NOMO-1 treated with dmso at 0.1 percent for 144 hours (cell line): ENCODE measurements at regions not wholly inside any gene's neighbourhood (a gene's known extent, or its start where the extent isn't known, plus 50 kb on each side); places are given as distances from the start of the nearest gene placed in this dataset.
"Not testable (repeated sequence)": the region's sequence is repeated elsewhere in the genome, so short reads cannot be mapped to it uniquely, and the experiment has no call there.

ENCODE experiments used
- DNase-seq: peaks from one replicate; lab custom pipeline; 2025; ENCODE audit not compliant: unreplicated experiment; lab: John Stamatoyannopoulos, UW

DNA sequence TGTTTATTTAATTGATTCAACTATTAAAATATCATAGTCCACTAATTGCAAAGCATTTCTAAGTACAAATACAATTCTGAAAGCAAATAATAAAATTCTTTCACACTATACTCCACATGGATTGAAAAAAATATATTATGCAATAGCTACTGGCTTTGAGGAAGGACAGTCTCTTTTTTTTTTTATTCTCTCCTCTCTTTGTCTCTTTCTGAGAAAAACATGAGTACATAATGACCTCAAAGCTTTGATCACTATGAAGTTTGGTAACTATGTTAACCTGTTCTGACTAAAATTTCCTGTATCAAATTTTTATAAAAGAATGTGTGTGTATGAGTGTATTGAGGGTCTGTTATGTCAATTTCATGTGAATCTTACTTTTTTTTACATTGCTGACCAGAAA lies 96.2 kb downstream of the RGS2 start:
- no peak for DNase-seq

DNA sequence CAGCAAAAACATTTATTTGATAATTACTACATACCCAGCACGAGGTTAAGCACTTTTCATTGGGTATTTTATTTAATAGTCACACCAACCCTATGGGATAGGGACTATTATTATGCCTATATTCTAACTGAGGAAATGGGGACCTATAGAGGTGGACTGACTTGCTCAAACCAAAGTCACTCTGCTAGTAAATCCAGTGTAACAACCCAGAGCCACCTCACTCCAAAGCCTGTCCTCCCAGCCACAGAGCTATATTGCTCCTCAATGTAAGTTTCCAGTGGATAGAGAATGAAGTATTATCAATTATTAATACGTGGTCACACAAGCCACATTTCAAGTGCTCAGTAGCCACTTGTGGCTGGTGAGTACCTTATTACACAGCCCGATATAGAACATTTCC lies 97.5 kb downstream of the RGS2 start:
- DNase-seq: no peak

DNA sequence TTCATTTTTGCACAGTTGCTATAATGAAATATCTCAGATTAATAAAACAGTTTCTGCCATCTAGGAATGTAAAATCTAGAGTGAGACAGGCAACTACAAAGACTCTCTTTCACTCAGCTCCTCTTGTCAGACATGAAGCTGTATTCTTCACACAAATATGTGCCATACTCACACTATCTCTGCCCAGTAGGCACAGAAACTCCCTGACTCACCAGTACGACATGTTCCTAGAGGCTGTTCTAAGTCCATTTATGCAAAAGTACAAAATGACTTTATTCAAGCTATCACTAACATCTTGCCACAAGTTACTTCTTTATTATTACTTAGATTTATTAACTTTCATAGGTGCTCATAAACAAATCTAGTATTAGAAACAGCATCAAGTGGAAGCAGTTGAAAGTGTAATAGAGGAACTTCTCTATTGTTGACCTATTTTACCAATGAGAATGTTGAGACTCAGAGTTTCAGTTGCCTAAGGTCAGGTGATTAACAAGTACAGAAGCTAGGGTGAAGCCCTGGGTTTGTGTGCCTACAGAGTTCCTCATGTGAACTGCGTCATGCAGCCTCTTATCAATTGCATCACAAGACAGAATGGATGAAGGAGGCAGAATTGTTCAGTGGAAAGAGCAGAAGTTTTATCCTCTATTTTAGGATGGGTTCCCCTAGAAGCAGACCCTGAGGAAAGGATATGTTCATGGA lies 98.9 kb downstream of the RGS2 start:
- peak; percentile 29 for DNase-seq

DNA sequence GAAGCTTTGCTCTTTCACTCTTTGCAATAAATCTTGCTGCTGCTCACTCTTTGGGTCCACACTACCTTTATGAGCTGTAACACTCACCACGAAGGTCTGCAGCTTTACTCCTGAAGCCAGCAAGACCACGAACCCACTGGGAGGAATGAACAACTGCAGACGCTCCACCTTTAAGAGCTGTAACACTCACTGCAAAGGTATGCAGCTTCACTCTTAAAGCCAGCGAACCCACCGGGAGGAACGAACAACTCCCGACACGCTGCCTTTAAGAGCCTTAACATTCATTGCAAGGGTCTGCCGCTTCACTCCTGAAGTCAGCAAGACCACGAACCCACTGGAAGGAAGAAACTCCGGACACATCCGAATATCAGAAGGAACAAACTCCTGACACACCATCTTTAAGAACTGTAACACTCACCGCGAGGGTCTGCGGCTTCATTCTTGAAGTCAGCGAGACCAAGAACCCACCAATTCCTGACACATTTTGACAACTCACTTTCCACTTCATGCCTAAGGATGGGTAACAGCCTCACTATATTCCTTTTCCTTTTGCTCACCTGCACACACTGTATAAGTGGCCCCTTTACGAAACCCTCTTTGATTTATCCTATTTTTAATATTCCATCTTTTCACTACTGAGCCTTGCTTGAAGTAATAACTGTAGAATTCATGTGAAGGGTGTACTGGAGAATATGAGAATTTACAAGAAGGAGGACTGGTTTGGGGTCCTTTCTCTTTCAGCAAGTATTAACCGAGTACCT lies 103.2 kb downstream of the RGS2 start:
- DNase-seq: not testable (repeated sequence)

DNA sequence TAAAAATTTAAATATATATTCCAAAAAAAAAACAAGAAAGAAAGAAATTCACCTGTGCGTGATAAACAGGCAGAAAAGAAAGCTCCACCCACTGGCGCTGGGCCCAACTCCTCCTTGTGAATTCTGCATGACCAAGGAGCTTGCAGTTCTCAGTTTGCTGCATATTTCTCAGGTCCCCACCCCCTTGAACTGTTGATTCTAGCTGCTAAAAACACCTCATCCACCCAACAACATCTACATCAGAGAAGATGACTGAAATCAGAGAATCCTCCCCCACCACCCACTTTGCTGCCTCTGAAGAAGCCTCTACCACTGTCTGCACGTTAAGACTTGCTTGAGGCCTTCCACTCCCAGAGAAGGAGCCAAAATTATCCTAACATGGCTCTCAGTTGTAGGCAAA lies 104.8 kb downstream of the RGS2 start:
- no peak for DNase-seq

DNA sequence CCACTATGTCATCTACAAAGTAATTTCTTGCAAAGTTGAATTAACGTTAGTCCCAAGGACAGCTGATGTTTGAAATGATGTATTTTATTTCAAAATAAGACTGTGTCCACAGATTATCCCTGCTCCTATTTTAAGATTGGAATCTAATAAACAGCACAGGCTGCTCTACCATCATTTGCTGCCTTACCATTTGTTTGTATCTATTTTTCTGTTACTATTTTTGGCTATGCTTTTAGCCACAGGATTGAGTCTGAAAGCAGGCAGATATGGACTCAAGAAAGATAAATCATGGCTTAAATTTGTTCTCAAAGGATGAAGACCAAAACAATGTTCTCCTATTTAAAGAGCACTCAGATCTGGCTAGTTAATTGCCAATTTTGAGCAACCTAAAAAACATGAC lies 105.3 kb downstream of the RGS2 start:
- no peak for DNase-seq

DNA sequence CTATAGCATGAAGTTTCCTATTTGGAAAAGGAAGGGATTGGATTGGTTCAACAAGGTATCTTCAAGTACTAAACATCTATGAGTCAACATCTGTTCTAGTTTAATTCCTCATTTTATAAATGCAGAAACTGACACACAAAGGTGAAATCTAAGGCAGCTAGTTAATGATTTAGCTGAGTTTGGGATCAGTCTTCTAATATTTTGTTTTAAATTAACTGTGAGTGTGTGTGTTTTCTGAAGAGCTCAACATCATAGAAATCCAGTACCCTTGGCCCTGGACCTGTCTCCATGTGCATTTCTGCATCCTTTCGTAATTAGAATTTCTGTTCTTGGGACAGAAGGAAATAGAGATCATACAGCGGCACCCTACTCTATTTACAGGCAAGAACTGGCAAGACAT lies 105.9 kb downstream of the RGS2 start:
- no peak for DNase-seq

DNA sequence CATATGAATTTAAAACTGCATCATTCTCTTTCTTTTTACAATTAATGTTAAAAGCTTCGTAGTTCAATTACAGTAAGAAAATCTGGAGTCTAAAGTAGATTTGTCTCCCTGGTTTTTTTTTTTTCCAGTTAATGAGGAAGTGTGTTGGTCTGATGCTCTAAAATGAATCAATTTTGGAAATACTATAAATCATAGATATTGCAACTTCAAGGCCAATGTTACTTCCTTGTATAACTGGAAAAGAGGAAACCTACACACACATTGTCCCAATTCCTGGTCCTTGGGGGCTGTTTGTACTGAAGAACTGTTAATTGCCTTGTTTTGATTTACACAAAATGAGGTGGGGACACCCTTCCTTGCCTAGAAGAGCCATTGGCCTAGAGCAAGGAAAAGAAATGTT lies 107.2 kb downstream of the RGS2 start:
- DNase-seq: no peak

DNA sequence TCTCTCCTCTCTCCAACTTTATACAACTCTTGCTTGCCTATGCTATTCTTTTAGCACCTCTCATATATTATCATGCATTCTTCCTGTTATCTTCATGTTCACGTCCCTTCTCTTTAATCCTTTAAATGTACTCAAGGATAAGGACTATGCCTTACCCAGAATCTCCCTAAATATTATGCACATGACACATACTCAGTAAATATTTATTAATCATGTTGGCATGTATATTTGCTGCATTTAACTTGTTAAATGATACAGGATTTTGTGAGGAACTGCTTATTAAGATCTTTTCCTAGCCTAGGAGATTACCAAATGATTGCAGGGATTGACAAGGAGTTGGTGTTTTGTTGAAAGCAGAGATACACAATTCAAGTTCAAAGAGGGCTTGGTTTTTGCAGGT lies 109.4 kb downstream of the RGS2 start:
- no peak for DNase-seq

DNA sequence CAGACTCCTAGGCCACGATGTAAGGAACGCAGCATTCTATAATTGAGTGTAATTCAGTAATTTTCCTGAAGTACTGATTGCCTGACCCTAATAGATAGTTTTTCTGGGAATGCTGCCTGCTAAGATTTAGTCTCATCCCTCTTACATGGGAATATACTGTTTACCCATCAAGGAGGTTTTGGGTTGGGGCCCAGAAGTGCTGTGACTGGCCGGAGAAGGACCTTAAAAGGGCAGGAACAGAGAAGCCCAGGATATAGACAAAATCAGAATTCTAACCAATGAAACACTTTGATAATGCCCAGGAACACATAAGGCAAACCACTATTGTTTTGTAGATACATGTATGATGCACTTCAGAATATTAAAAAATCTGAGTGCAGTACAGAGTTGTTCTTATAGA lies 111.6 kb downstream of the RGS2 start:
- no peak for DNase-seq

DNA sequence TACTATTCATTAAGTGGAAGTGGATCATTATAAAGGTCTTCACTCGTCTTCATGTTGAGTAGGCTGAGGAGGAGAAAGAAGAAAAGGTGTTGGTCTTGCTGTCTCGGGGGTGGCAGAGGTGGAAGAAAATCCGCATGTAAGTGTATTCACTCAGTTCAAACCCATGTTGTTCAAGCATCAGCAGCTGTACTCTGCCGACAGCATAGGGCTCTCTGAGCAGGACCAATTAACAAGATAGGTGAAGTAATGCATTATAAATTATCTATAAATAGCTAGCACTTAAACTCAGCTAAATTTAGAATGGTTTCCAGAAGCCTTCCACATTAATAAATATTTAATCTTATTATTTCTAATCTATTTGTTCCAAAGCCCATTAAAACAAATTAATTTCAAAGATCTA lies 116.8 kb downstream of the RGS2 start:
- DNase-seq: no peak

DNA sequence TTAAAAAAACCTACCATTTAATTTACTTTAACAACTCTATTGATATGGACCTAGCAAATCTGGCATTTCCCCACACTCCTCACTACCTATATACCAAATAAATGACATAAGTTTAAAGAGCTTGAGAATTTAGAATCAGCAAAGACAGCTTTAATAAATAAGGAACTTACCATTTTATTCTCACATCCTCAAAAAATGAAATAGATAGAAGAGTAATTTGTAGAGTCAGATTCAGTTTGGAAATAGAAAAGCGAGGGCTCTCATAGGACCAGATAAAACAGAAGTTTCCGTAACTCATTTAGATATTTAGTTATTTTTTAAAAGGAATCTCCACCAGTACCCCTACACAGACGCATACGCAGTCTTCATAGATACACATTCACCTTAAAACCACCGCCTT lies 117.9 kb downstream of the RGS2 start:
- no peak for DNase-seq

DNA sequence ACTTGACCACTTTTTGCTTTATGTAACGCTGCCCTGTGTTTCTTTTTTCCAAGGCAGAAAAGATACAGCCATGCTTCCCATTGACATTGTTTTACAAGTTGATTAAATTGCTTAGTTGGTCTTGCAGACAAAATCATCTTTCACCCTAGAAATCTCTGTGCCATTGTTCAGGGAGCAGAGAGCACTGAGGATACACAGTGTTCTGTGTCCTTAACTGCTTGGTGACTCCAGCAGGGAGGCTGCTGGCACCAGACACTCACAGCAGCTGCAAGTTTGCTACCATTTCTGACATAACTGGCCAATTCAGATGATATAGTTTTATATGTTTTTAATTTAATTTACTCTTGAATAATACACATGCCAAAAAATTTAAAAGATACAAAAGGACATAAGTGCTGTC lies 118.7 kb downstream of the RGS2 start:
- no peak for DNase-seq

DNA sequence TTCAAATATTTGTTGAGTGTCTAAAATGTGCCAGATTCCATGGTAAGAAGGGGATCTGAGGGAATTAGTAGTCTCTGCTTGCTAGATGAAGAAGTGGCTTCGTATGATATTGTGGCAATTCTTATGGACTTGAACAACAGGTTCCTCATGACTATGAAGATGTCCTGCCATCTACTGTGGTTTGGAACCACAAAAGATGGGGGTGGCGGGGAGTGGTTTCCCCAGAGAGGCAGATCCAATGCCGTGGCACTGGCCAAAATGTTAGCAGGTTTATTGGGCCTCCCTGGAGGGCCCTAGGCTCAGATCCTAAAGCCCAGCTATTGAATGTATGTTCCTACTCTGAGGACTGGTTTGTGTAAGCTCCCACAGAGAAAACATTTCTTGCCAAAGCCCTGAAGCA lies 120.8 kb downstream of the RGS2 start:
- DNase-seq: no peak

DNA sequence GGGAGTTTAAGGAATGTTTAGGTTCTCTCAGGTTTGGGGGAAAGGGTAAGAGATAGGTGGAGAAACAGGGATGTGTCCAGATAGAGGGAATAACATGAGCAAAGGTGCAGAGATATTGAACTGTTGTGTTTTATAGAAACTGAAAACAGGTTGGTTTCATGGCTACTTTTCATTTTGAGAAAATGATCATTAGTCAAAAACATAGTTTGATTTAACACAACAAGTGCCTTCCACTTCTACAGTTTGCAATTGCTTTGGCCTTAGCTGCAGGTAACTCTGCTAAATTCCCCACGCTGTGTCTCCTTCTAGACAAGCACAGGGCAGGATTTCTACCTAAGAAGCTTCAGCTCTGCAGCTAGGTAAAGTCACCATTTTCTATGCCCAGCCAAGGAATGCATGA lies 124.9 kb downstream of the RGS2 start:
- no peak for DNase-seq

DNA sequence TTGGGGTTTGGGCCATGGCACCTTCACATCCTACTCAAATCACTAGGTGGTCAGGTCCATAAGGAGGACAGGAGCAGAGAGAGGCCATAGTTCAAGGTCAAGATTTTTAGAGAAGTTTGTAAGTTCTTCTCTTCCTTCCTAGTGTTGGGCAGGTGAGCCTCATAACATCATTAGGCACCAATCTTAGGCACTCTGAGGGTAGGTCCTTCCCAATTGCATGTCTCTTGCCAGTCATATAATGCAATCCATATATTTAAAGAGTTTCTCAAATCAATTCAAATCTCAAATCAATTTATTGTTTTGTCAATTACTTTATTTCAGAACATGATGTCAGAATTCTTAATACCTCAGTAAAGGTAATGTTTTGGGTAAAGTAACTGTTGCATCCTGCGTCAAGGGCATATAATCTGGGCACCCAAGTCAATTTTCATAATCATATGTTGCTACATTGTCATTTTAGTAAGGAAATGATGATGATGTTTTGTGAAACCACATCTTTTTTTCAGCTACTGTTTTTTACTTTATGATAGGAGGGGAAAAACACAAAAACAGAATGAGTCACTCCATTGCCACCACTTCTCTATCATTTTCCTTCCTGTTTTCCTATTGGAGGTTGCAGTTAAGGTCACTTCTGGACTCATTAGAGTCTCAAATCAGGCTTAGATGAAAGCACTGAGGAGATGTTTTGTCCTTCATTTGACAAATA lies 122.7 kb downstream of the UCHL5 start:
- peak; percentile 73 for DNase-seq

DNA sequence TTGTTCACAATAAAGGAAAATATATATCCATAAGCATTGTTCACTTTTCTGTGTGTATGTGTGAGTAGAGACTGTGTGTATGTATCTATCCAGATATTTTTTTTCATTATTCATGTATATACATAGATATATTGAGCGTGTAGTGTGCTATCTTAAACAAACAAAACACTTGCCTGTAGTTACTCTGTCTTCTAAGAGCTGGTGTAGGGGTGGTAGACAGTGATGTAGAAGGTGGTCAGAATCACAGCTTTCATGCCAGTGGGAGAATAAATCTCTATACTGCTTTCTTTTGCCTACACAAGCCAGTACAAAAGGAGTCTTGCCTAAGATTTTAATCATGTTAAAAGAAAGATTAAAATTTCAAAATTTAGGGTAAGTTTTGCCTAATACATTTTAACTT lies 122.0 kb downstream of the UCHL5 start:
- no peak for DNase-seq

DNA sequence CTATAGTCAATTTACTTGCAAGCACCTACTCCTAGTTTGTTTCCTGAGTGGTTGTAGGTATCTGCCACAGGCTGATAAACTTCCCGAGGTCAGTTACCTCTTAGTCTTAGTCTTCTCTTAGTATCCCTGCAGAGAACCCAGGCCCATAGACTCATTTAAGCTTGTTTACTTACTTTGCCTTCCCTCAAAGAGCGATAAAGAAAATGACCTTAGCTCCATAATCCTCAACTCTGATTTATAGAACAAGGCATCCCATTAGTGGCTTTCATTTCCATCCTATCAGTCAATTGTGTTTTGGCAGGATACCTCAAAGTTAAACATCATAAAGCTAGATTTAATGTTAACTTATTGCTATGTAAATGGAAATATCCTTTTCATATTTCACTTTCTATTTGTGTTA lies 119.7 kb downstream of the UCHL5 start:
- no peak for DNase-seq

DNA sequence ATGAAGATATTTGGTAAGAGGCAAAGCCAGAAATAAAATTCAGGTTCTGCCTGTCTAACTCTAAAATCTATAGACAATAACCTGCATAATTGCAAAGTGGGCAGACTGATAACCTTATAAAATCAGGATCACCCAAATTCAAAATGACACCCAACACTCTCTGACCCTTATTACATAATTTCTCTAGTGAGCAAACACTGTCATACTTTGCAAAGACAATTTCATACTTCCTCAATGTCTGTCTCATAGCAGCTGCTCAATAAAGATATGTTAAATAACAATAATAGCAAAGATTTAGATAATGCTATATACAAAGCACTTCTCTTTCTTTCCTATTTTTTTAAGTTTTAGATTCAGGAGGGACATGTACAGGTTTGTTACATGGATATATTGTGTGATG lies 118.5 kb downstream of the UCHL5 start:
- no peak for DNase-seq

DNA sequence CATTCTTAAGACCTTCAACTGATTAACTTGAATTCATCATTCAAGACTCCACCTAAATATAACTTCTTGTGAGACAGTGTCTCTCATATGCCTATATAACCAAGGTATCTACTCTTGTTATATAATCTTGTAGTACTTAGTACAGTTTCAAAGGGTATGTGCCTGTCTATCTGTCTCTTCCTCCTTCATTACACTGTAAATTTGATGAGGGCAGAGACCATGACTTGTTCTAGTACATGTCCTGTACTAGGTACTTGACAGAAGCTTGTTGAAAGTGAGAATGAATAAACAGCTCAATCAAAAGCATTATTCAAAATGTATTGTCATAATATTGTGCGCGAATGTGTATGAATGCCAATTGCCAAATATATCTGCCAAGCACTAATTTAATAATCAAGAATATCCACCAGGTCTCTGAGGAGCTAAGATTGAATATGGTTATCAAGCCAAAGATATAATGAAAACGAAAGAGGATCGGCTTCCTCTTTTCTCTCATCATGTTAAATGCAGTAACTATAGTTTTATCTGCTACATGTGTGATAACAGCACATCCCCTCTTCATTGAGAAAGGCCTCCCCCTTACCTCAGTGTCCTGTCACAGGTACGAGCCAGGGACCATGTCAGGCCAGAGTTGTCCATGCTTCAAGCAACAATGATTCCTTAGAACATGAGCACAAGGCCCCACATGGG lies 117.3 kb downstream of the UCHL5 start:
- DNase-seq: no peak

DNA sequence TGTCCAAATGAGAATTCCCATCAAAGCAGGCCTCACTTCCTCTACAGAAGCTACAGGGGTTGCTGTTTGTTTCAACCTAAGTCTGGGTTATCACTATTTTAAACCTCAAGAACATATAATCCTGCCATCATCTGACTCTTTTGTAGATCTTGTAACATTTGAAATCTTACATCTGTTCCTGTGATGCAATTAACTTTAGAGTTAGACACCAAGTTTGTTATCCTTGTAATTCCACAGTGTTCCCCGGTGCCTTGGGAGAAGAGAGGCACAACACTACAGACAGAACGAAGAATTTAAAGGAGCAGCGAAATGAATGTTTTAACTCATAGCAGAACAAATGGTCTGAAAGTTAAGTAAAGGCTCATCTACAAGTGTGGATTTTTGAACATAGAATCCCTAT lies 116.1 kb downstream of the UCHL5 start:
- DNase-seq: no peak

DNA sequence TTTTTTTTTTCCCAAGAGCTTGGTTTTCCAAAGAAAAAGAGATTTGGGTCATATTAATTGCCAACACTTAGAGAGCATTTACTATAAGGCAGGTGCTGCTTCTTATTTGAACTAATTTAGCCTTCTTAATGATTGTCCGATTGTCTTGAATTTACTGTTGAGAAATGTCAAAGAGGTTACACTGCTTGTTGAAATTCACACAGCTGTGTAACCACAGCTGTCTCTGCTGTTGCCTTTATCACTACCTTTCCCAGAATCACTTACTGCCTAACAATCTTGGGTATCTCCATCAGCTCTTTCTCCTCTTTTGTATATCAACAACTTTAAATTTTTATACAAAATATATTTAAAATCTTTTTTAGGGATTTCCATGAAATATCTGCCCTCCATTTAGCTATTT lies 115.6 kb downstream of the UCHL5 start:
- DNase-seq: no peak
